HepG2 (cell line): ENCODE measurements at regions not wholly inside any gene's neighbourhood (a gene's known extent, or its start where the extent isn't known, plus 50 kb on each side); places are given as distances from the start of the nearest gene placed in this dataset.

Experiments used
- ATAC-seq: fragments of 200-7000 bp; cut with Tn5 transposase; 3 replicates; pipeline ENCODE4 v1.9.1; 2020; ENCODE audit warnings: mild to moderate bottlenecking, moderate library complexity
- BruUV-seq: library from RNA; stranded (reverse); fragments of 400-500 nt; replicated peaks from 2 replicates; lab custom pipeline; 2021; lab: Mats Ljungman, UMichigan
- CTCF ChIA-PET: fragments of 300-600 bp; formaldehyde crosslinking; extraction: SDS; loops from one replicate; lab custom pipeline; 2021; ENCODE audit warnings: low total read pairs, inconsistent platforms, low intra/inter-chr PET ratio; lab: Yijun Ruan, JAX
- POLR2A ChIA-PET: fragments of 350-600 bp; sonication (Branson Sonifier 250); formaldehyde crosslinking; loops from one replicate; lab custom pipeline; 2020; ENCODE audit warnings: antibody characterized with exemption, inconsistent platforms; lab: Yijun Ruan, JAX
- DNase-seq: peaks from one replicate; pipeline ENCODE4 v3.0.0-alpha.2; 2015; ENCODE audit warnings: low spot score
- FAIRE-seq: peaks from 3 replicates; lab custom pipeline; 2011; peaks lifted over from hg19 to GRCh38; lab: Jason Lieb, UNC
- H2AFZ ChIP-seq: one replicate; pipeline ENCODE4 v1.6.1; 2011; ENCODE audit warnings: low read length, inconsistent platforms
- H3K27ac ChIP-seq: fragments of 300-600 bp; 3 replicates; pipeline ENCODE4 v1.8.0; 2011; ENCODE audit warnings: mixed run types, mild to moderate bottlenecking, mixed read lengths, low read length, inconsistent platforms; ENCODE audit not compliant: insufficient read depth; ENCODE audit errors: extremely low read length
- H3K27me3 ChIP-seq, 2 experiments: fragments of 200-600 bp in 1 of 2; 2 replicates in 1 of 2; 3 replicates in 1 of 2; pipeline versions ENCODE4 v1.6.0 to v1.8.0; 2011; ENCODE audit warnings: low read length in 2 of 2, mild to moderate bottlenecking in 2 of 2, moderate library complexity in 2 of 2, inconsistent platforms in 1 of 2; ENCODE audit not compliant: insufficient read depth in 2 of 2, control insufficient read depth in 1 of 2
- H3K36me3 ChIP-seq, 2 experiments: fragments of 200-600 bp in 1 of 2; replicated peaks in 1 of 2; 2 replicates in 1 of 2; 3 replicates in 1 of 2; pipeline versions ENCODE4 v1.5.1 to v1.8.0; 2011; ENCODE audit warnings: low read length in 2 of 2, inconsistent platforms in 1 of 2; ENCODE audit not compliant: insufficient read depth in 2 of 2, control insufficient read depth in 1 of 2
- H3K4me1 ChIP-seq: 2 replicates; pipeline ENCODE4 v1.5.1; 2012; ENCODE audit warnings: low read length, inconsistent platforms; ENCODE audit not compliant: insufficient read depth
- H3K4me2 ChIP-seq: 2 replicates; pipeline ENCODE4 v1.6.0; 2011; ENCODE audit warnings: low read depth, low read length, inconsistent platforms
- H3K4me3 ChIP-seq, 3 experiments: fragments of 200-600 bp in 1 of 3; sonication (generic), shearing (Covaris generic) in 1 of 3; replicated peaks in 1 of 3; 2 replicates each; pipeline ENCODE4 v1.5.1; 2011 to 2016; ENCODE audit warnings: low read length in 3 of 3, inconsistent platforms in 2 of 3, low read depth in 2 of 3, mild to moderate bottlenecking in 2 of 3, control low read depth in 1 of 3, mixed read lengths in 1 of 3; ENCODE audit not compliant: insufficient read depth in 1 of 3
- H3K79me2 ChIP-seq: one replicate; pipeline ENCODE4 v1.6.1; 2011; ENCODE audit warnings: low read length, inconsistent platforms; ENCODE audit not compliant: insufficient read depth
- H3K9ac ChIP-seq: 2 replicates; pipeline ENCODE4 v1.6.0; 2011; ENCODE audit warnings: mild to moderate bottlenecking, low read depth, low read length, inconsistent platforms; ENCODE audit not compliant: insufficient read depth
- H3K9me3 ChIP-seq: 2 replicates; pipeline ENCODE4 v1.5.1; 2012; ENCODE audit warnings: mild to moderate bottlenecking, low read length
- H4K20me1 ChIP-seq: 2 replicates; pipeline ENCODE4 v1.6.0; 2011; ENCODE audit warnings: inconsistent platforms, mild to moderate bottlenecking, low read length, moderate library complexity; ENCODE audit not compliant: insufficient read depth
- DNMT1 ChIP-seq: sonication (generic); formaldehyde crosslinking; IDR thresholded peaks from 2 replicates; pipeline ENCODE4 v1.5.1; 2020; ENCODE audit warnings: mild to moderate bottlenecking, missing genetic modification reagents
- EHMT2 ChIP-seq: fragments of 200-600 bp; sonication (generic); IDR thresholded peaks from 2 replicates; pipeline ENCODE4 v1.7.0; 2017; ENCODE audit warnings: antibody characterized with exemption, low read depth, low read length, borderline replicate concordance
- FOSL2 ChIP-seq: sonication (generic); formaldehyde crosslinking; IDR thresholded peaks from 2 replicates; pipeline ENCODE4 v1.4.0; 2020; ENCODE audit warnings: missing genetic modification reagents
- FOXP1 ChIP-seq, 2 experiments: fragments of 450-650 bp in 1 of 2; IDR thresholded peaks; 2 replicates each; pipeline ENCODE4 v1.6.1; 2017 to 2018; ENCODE audit warnings: antibody characterized with exemption in 1 of 2
- HMG20A ChIP-seq: IDR thresholded peaks from 2 replicates; pipeline ENCODE4 v1.6.1; 2016; ENCODE audit warnings: borderline replicate concordance
- KAT7 ChIP-seq: IDR thresholded peaks from 2 replicates; pipeline ENCODE4 v1.6.1; 2018; ENCODE audit warnings: borderline replicate concordance, missing compliant biosample characterization
- NCOR1 ChIP-seq: fragments of 200-600 bp; sonication (generic); IDR thresholded peaks from 2 replicates; pipeline ENCODE4 v1.7.0; 2017; ENCODE audit warnings: antibody characterized with exemption, low read length, borderline replicate concordance
- NONO ChIP-seq, 2 experiments: fragments of 450-650 bp in 1 of 2; sonication (generic) in 1 of 2; formaldehyde crosslinking in 1 of 2; IDR thresholded peaks in 1 of 2; conservative IDR thresholded peaks in 1 of 2; 2 replicates each; pipeline versions ENCODE4 v1.6.1 to v1.8.0; 2017 to 2022; ENCODE audit warnings: mild to moderate bottlenecking in 1 of 2, missing genetic modification reagents in 1 of 2, moderate library complexity in 1 of 2
- PHF21A ChIP-seq: sonication (generic); formaldehyde crosslinking; IDR thresholded peaks from 2 replicates; pipeline ENCODE4 v1.5.0; 2020; ENCODE audit warnings: mild to moderate bottlenecking, missing genetic modification reagents
- SNAPC2 ChIP-seq: sonication (generic); formaldehyde crosslinking; IDR thresholded peaks from 2 replicates; pipeline ENCODE4 v1.8.1; 2022; ENCODE audit warnings: mild to moderate bottlenecking, missing genetic modification reagents
- ZNF282 ChIP-seq: fragments of 450-650 bp; IDR thresholded peaks from 2 replicates; pipeline ENCODE4 v1.6.1; 2018; ENCODE audit not compliant: partially characterized antibody
- ZNF317 ChIP-seq: sonication (generic); formaldehyde crosslinking; IDR thresholded peaks from 2 replicates; pipeline ENCODE4 v1.5.0; 2020; ENCODE audit warnings: mild to moderate bottlenecking, missing genetic modification reagents
- ZNF337 ChIP-seq: sonication (generic); formaldehyde crosslinking; IDR thresholded peaks from 2 replicates; pipeline ENCODE4 v1.5.1; 2020; ENCODE audit warnings: missing genetic modification reagents, low read depth, mild to moderate bottlenecking, borderline replicate concordance
- ZNF382 ChIP-seq: sonication (generic); formaldehyde crosslinking; IDR thresholded peaks from 2 replicates; pipeline ENCODE4 v1.5.0; 2020; ENCODE audit warnings: missing genetic modification reagents, mild to moderate bottlenecking, borderline replicate concordance
- WGBS: methylation state at CpG from one replicate; pipeline ENCODE4 v1.1.6; 2017; ENCODE audit warnings: low lambda C conversion rate; 5-methylcytosine and 5-hydroxymethylcytosine counted together
- in situ Hi-C: cut with HindIII; loops from 2 replicates; pipeline ENCODE4 v1.10.0; 2017; ENCODE audit warnings: low pct_unique_long_range_greater_than_20kb; ENCODE audit not compliant: extremely low pct_ligation_motif_present
- intact Hi-C: fragments of 100-400 bp; cut with micrococcal nuclease; formaldehyde crosslinking; loops from one replicate; pipeline ENCODE4 v1.10.0; 2022; ENCODE audit not compliant: unreplicated experiment
- TF ChIP-seq, protein P1 (sequence below): sonication (generic); formaldehyde crosslinking; IDR thresholded peaks from 2 replicates; pipeline ENCODE4 v1.5.0; 2020; ENCODE audit warnings: missing genetic modification reagents
- TF ChIP-seq, protein P2 (sequence below): IDR thresholded peaks from 2 replicates; pipeline ENCODE4 v1.6.1; 2016; ENCODE audit warnings: mild to moderate bottlenecking, missing biosample characterization, missing genetic modification reagents
- TF ChIP-seq, protein P3 (sequence below): sonication (generic); formaldehyde crosslinking; IDR thresholded peaks from 2 replicates; pipeline ENCODE4 v1.5.0; 2020; ENCODE audit warnings: mild to moderate bottlenecking, low read depth, missing genetic modification reagents, borderline replicate concordance

DNA sequence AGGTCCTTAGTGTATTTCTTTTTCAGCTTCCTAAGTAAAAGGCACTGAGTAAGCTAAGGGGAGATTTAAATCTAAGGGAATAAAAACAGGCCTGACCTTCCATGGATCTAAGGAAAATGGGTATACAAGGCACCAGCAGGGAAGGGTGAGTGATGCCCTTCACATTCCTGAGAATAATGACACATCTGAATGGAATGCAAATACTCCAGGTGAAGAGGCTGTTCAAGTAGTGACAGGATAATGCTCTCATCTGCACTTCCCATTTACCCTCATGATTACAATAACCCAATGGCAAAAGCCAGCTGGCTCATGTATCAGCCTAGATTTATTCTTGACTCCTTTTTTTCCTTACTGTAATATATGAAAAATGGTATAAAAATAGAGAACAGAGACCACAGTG lies 216.2 kb upstream of the ACTBL2 start:
- no peaks in the 10 kb centered on the region for H3K9me3 ChIP-seq
- no peak overlapping the region for H3K9ac ChIP-seq
- intact Hi-C loops, result loop anchor here (10.0 kb wide), 1 partner anchor 524 kb away; the partner anchor contains the start of gene GPBP1
- no peak overlapping the region for H3K4me2 ChIP-seq
- ATAC-seq, result no peak
- no peak overlapping the region for H2AFZ ChIP-seq
- no TSS peak for BruUV-seq
- no peaks in the 10 kb centered on the region for H3K79me2 ChIP-seq
- H3K27ac ChIP-seq, result no peak overlapping the region
- POLR2A ChIA-PET, result no interaction called here
- no peaks in the 10 kb centered on the region for H3K36me3 ChIP-seq
- DNase-seq, result peak; percentile 42
- CTCF ChIA-PET, result no interaction called here
- H3K4me3 ChIP-seq, result no peak overlapping the region
- TF ChIP-seq FOSL2 (CRISPR knock-in tag) (peak; percentile 53), SNAPC2 (CRISPR knock-in tag) (no peak)
- H3K4me1 ChIP-seq, result peaks cover 33% of the 10 kb centered on the region
- in situ Hi-C loops, result no loop called here
- no peaks in the 10 kb centered on the region for H4K20me1 ChIP-seq
- no peaks in the 10 kb centered on the region for H3K27me3 ChIP-seq
- FAIRE-seq, result no peak

DNA sequence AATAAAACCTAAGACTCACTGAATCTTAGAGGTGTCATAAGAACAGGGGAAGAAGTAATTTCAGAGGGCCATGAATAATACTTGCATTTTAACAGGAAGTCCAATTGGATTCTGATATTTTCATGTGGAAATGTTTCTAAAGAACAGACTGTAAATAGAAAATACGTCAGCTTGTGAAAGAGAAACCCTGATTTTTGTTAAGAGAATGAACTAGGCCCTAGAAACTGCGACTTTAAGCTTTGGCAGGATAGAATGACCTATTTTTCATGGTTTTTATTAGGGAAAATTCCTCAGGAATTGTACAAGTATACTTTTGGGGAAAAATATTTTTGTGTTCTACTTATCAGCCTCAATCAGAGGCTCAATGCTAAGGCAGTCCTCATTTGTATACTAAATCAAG lies 215.5 kb upstream of the ACTBL2 start:
- no TSS peak for BruUV-seq
- 91% methylated on average over 2 of the region's 2 CpGs for WGBS
- Histone ChIP-seq H3K4me3 (no peak overlapping the region), H3K4me1 (peaks cover 40% of the 10 kb centered on the region), H3K36me3 (no peaks in the 10 kb centered on the region), H4K20me1 (no peaks in the 10 kb centered on the region), H3K79me2 (no peaks in the 10 kb centered on the region), H3K27ac (no peak overlapping the region), H3K9me3 (no peaks in the 10 kb centered on the region), H3K9ac (no peak overlapping the region), H3K27me3 (no peaks in the 10 kb centered on the region), H2AFZ (no peak overlapping the region), H3K4me2 (no peak overlapping the region)
- FAIRE-seq (no peak), DNase-seq (no peak), ATAC-seq (no peak)
- intact Hi-C loops (loop anchor here (10.0 kb wide), 1 partner anchor 523 kb away; the partner anchor contains the start of gene GPBP1), in situ Hi-C loops (no loop called here)
- ChIA-PET CTCF (no interaction called here), POLR2A (no interaction called here)
- TF ChIP-seq KAT7 (CRISPR knock-in tag) (no peak), ZNF317 (CRISPR knock-in tag) (no peak), EHMT2 (no peak), DNMT1 (CRISPR knock-in tag) (no peak), ZNF282 (no peak), ZNF382 (CRISPR knock-in tag) (no peak), NCOR1 (no peak), FOXP1 (IDR thresholded peaks at IDR 0.05) (no peak), FOXP1 (CRISPR knock-in tag; IDR thresholded peaks at IDR 0.05) (no peak), PHF21A (CRISPR knock-in tag) (no peak), NONO (IDR thresholded peaks at IDR 0.05) (no peak), NONO (CRISPR knock-in tag; conservative IDR thresholded peaks at IDR 0.05) (no peak), ZNF337 (CRISPR knock-in tag) (no peak), HMG20A (CRISPR knock-in tag) (no peak)
- TF ChIP-seq, protein P1, sequence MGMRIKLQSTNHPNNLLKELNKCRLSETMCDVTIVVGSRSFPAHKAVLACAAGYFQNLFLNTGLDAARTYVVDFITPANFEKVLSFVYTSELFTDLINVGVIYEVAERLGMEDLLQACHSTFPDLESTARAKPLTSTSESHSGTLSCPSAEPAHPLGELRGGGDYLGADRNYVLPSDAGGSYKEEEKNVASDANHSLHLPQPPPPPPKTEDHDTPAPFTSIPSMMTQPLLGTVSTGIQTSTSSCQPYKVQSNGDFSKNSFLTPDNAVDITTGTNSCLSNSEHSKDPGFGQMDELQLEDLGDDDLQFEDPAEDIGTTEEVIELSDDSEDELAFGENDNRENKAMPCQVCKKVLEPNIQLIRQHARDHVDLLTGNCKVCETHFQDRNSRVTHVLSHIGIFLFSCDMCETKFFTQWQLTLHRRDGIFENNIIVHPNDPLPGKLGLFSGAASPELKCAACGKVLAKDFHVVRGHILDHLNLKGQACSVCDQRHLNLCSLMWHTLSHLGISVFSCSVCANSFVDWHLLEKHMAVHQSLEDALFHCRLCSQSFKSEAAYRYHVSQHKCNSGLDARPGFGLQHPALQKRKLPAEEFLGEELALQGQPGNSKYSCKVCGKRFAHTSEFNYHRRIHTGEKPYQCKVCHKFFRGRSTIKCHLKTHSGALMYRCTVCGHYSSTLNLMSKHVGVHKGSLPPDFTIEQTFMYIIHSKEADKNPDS (CRISPR knock-in tag), result no peak
- TF ChIP-seq, protein P2, sequence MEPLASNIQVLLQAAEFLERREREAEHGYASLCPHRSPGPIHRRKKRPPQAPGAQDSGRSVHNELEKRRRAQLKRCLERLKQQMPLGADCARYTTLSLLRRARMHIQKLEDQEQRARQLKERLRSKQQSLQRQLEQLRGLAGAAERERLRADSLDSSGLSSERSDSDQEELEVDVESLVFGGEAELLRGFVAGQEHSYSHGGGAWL (CRISPR knock-in tag), result no peak
- TF ChIP-seq, protein P3, sequence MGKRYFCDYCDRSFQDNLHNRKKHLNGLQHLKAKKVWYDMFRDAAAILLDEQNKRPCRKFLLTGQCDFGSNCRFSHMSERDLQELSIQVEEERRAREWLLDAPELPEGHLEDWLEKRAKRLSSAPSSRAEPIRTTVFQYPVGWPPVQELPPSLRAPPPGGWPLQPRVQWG (CRISPR knock-in tag), result no peak
